Type B pancreatic cell (in vitro differentiated cells): ENCODE measurements at regions not wholly inside any gene's neighbourhood (a gene's known extent, or its start where the extent isn't known, plus 50 kb on each side); places are given as distances from the start of the nearest gene placed in this dataset.

Experiments
- DNase-seq: peaks from one replicate; pipeline ENCODE4 v3.0.0; 2021; ENCODE audit warnings: mixed read lengths; ENCODE audit not compliant: unreplicated experiment; ENCODE audit errors: extremely low spot score
- H3K27ac Mint-ChIP-seq: 2 replicates; pipeline ENCODE4 v1.8.0; 2021; ENCODE audit warnings: mild to moderate bottlenecking, mixed read lengths
- H3K27me3 Mint-ChIP-seq: 2 replicates; pipeline ENCODE4 v1.8.0; 2021; ENCODE audit warnings: mixed read lengths
- H3K36me3 Mint-ChIP-seq: 2 replicates; pipeline ENCODE4 v1.8.0; 2021; ENCODE audit warnings: mixed read lengths
- H3K4me1 Mint-ChIP-seq: one replicate; pipeline ENCODE4 v1.8.0; 2021; ENCODE audit warnings: mixed read lengths; ENCODE audit not compliant: unreplicated experiment
- H3K4me3 Mint-ChIP-seq: 2 replicates; pipeline ENCODE4 v1.8.0; 2021; ENCODE audit warnings: mild to moderate bottlenecking, mixed read lengths
- H3K9me3 Mint-ChIP-seq: 2 replicates; pipeline ENCODE4 v1.8.0; 2021; ENCODE audit warnings: mixed read lengths
- CTCF ChIP-seq: fragments of 200-600 bp; sonication (generic); conservative IDR thresholded peaks from 2 replicates; pipeline ENCODE4 v1.5.0; 2021; ENCODE audit warnings: antibody characterized with exemption, mild to moderate bottlenecking

DNA sequence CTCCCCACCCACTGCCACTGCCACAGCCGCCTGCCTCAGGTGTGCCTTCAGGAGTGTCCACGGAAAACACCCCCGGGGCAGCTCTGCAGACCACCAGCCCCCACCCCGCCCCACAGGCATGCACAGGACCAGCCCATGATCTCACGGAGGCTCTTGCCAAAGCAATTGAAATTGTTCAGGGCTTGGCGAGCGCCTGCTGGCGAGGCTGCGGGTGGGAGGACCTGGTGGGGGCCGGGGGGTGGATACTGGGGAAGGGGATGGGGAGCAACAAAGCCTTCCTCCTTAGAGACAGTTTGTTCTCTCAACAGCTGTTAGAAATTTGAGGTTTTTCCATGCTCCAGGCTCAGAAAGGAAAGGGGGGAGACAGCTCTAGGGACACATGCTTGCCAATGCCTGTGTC, 274.7 kb downstream of the MN1 start:
- no peak overlapping the region for H3K4me3 Mint-ChIP-seq
- no peak for DNase-seq
- no peak overlapping the region for H3K27ac Mint-ChIP-seq
- H3K36me3 Mint-ChIP-seq: no peaks in the 10 kb centered on the region
- no peak for TF ChIP-seq CTCF
- peaks cover 4% of the 10 kb centered on the region for H3K9me3 Mint-ChIP-seq
- peaks cover 6% of the 10 kb centered on the region for H3K4me1 Mint-ChIP-seq
- H3K27me3 Mint-ChIP-seq: peaks cover 11% of the 10 kb centered on the region

DNA sequence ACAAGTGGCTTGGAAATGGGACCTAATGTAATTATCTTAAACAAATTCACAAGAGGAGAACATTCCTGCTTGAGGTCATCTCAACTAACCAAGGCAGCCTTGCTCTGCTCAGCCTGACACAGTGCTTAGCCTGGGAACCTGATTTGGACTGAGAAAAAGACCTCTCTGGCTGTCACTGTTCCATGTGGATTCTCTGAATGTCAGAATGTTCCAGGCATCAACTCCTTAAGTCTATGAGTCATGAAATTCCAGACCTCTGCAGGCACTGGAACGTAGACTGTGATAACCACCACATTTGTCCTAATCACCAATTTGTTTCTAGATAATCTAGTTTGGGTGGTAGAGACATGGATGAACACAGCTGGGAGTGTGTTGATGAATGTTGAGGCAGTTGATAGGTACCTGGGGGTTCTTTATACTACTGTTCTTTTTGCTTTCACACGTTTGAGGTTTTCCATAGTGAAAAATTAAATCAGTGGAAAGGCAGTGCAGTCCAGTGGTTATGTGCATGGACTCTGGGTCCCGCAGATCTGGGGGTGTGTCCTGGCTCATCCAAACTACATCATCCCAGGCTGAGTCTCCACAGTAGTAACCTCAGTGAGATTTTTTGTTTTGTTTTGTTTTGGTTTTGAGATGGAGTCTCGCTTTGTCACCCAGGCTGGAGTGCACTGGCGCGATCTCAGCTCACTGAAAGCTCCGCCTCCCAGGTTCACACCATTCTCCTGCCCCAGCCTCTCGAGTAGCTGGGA, 269.6 kb downstream of the MN1 start:
- no peak overlapping the region for H3K27ac Mint-ChIP-seq
- no peaks in the 10 kb centered on the region for H3K36me3 Mint-ChIP-seq
- peaks cover 8% of the 10 kb centered on the region for H3K27me3 Mint-ChIP-seq
- peaks cover 4% of the 10 kb centered on the region for H3K9me3 Mint-ChIP-seq
- no peak for DNase-seq
- peaks cover 24% of the 10 kb centered on the region for H3K4me1 Mint-ChIP-seq
- H3K4me3 Mint-ChIP-seq: no peak overlapping the region
- no peak for TF ChIP-seq CTCF

GRCh38 chr22:27533105-27533745, 268.3 kb downstream of the MN1 start:
- peaks cover 4% of the 10 kb centered on the region for H3K9me3 Mint-ChIP-seq
- DNase-seq: no peak
- H3K36me3 Mint-ChIP-seq: no peaks in the 10 kb centered on the region
- peaks cover 14% of the 10 kb centered on the region for H3K27me3 Mint-ChIP-seq
- peaks cover 27% of the 10 kb centered on the region for H3K4me1 Mint-ChIP-seq
- H3K27ac Mint-ChIP-seq: no peak overlapping the region
- TF ChIP-seq CTCF: no peak
- H3K4me3 Mint-ChIP-seq: no peak overlapping the region

DNA sequence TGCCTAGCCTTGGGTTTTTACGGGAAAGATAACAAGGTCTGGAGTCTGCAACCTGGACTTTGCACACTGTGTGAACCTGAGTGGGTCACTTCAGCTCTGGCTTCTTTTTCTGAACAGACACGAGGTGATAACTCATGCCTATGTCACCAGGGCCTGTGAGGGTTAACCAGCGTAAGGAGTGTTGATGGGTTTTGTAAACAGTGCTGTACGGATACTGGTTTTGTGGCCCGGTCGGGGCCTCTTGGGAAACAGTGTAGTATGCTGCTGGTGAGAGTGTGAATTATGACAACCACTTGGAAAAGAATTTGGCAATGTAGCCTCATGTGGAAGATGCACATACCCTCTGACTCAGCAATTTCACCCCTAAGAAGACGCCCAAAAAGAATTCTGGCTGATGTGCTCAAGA, 266.8 kb downstream of the MN1 start:
- Mint-ChIP-seq H3K27me3 (peaks cover 18% of the 10 kb centered on the region), H3K4me3 (no peak overlapping the region), H3K27ac (no peak overlapping the region), H3K9me3 (peaks cover 4% of the 10 kb centered on the region), H3K4me1 (peaks cover 32% of the 10 kb centered on the region), H3K36me3 (no peaks in the 10 kb centered on the region)
- no peak for TF ChIP-seq CTCF
- no peak for DNase-seq

DNA sequence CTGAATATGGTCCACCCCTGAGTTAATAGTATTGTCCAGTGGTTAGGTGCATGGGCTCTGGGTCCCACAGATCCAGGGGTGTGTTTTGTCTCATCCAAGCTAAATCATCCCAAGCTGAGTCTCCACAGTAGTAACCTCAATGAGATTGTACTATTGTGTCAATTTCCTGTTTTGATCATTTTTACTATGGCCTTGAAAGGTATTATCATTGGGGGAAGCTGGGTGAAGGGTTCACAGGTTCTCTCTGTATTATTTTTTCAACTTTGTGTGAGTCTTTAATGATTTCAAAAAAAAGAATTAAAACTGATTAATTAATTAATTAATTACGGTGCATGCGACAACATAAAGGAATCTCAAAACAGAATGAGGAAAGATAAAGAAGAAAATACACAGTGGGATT, 266.1 kb downstream of the MN1 start:
- Mint-ChIP-seq H3K27me3 (peaks cover 20% of the 10 kb centered on the region), H3K36me3 (no peaks in the 10 kb centered on the region), H3K4me3 (no peak overlapping the region), H3K27ac (no peak overlapping the region), H3K9me3 (peaks cover 4% of the 10 kb centered on the region), H3K4me1 (peaks cover 35% of the 10 kb centered on the region)
- no peak for DNase-seq
- TF ChIP-seq CTCF: no peak
